IMR-90 (cell line): ENCODE measurements at regions not wholly inside any gene's neighbourhood (a gene's known extent, or its start where the extent isn't known, plus 50 kb on each side); places are given as distances from the start of the nearest gene placed in this dataset.

ENCODE experiments used
- ATAC-seq: fragments of 200-7000 bp; cut with Tn5 transposase; 2 replicates; pipeline ENCODE4 v1.9.1; 2020; ENCODE audit warnings: low read depth, mild to moderate bottlenecking, moderate library complexity
- BruUV-seq: library from RNA; stranded (reverse); fragments of 400-500 nt; replicated peaks from 2 replicates; lab custom pipeline; 2021; lab: Mats Ljungman, UMichigan
- CTCF ChIA-PET: fragments of 300-600 bp; formaldehyde crosslinking; extraction: SDS; loops from one replicate; lab custom pipeline; 2021; ENCODE audit warnings: antibody characterized with exemption; lab: Yijun Ruan, JAX
- POLR2A ChIA-PET: fragments of 300-600 bp; sonication (Branson Sonifier 250); formaldehyde crosslinking; loops from one replicate; lab custom pipeline; 2022; ENCODE audit warnings: antibody characterized with exemption; ENCODE audit not compliant: unreplicated experiment; lab: Charles Lee
- DNase-seq: peaks from one replicate; pipeline ENCODE4 v3.0.0; 2013
- H2AFZ ChIP-seq: replicated peaks from 2 replicates; pipeline ENCODE3; 2013; ENCODE audit warnings: low read length, mild to moderate bottlenecking; ENCODE audit not compliant: poor library complexity
- H2AK5ac ChIP-seq: 2 replicates; pipeline ENCODE4 v1.6.1; 2013; ENCODE audit warnings: low read depth, low read length, inconsistent platforms
- H2AK9ac ChIP-seq: replicated peaks from 2 replicates; pipeline ENCODE3; 2013; ENCODE audit warnings: mild to moderate bottlenecking, low read depth, low read length, moderate library complexity; ENCODE audit not compliant: poor library complexity
- H2BK120ac ChIP-seq: 2 replicates; pipeline ENCODE4 v1.6.1; 2013; ENCODE audit warnings: low read depth, low read length, inconsistent platforms
- H2BK15ac ChIP-seq: 3 replicates; pipeline ENCODE4 v1.6.1; 2013; ENCODE audit warnings: low read depth, low read length, inconsistent platforms
- H2BK20ac ChIP-seq: 2 replicates; pipeline ENCODE4 v1.6.1; 2013; ENCODE audit warnings: low read depth, mild to moderate bottlenecking, inconsistent platforms, low read length, moderate library complexity
- H2BK5ac ChIP-seq: 2 replicates; pipeline ENCODE4 v1.6.1; 2013; ENCODE audit warnings: mild to moderate bottlenecking, low read depth, low read length, inconsistent platforms; ENCODE audit not compliant: poor library complexity, severe bottlenecking
- H3K14ac ChIP-seq: replicated peaks from 2 replicates; pipeline ENCODE4 v1.6.1; 2013; ENCODE audit warnings: low read depth, low read length, inconsistent platforms
- H3K18ac ChIP-seq: 2 replicates; pipeline ENCODE4 v1.6.1; 2013; ENCODE audit warnings: low read depth, low read length, control low read depth
- H3K23ac ChIP-seq: 2 replicates; pipeline ENCODE4 v1.6.1; 2013; ENCODE audit warnings: low read depth, low read length, inconsistent platforms
- H3K27ac ChIP-seq: 2 replicates; pipeline ENCODE4 v1.5.1; 2013; ENCODE audit warnings: mild to moderate bottlenecking, control low read depth, low read length; ENCODE audit not compliant: insufficient read depth
- H3K27me3 ChIP-seq: 2 replicates; pipeline ENCODE4 v1.6.1; 2013; ENCODE audit warnings: low read length; ENCODE audit not compliant: control insufficient read depth, insufficient read depth
- H3K36me3 ChIP-seq: 2 replicates; pipeline ENCODE4 v1.6.1; 2013; ENCODE audit warnings: low read length, mixed read lengths; ENCODE audit not compliant: control insufficient read depth, insufficient read depth
- H3K4ac ChIP-seq: 2 replicates; pipeline ENCODE4 v1.6.1; 2013; ENCODE audit warnings: low read depth, low read length, inconsistent platforms
- H3K4me1 ChIP-seq: 2 replicates; pipeline ENCODE4 v1.6.1; 2013; ENCODE audit warnings: low read length, mixed read lengths; ENCODE audit not compliant: control insufficient read depth, insufficient read depth
- H3K4me2 ChIP-seq: 2 replicates; pipeline ENCODE4 v1.6.1; 2013; ENCODE audit warnings: low read depth, mild to moderate bottlenecking, control low read depth, low read length, moderate library complexity
- H3K4me3 ChIP-seq: 2 replicates; pipeline ENCODE4 v1.5.1; 2013; ENCODE audit warnings: low read depth, mild to moderate bottlenecking, control low read depth, low read length, moderate library complexity; ENCODE audit not compliant: insufficient read depth
- H3K56ac ChIP-seq: 2 replicates; pipeline ENCODE4 v1.6.1; 2013; ENCODE audit warnings: low read length, inconsistent platforms; ENCODE audit not compliant: insufficient read depth; ENCODE audit errors: extremely low read depth
- H3K79me1 ChIP-seq, 2 experiments: 2 replicates each; pipeline ENCODE4 v1.6.1; 2013; ENCODE audit warnings: low read length in 2 of 2, inconsistent platforms in 1 of 2, low read depth in 1 of 2
- H3K9ac ChIP-seq: 2 replicates; pipeline ENCODE4 v1.6.1; 2013; ENCODE audit warnings: low read depth, low read length, control low read depth
- H3K9me1 ChIP-seq: 2 replicates; pipeline ENCODE4 v1.6.1; 2013; ENCODE audit warnings: low read length, inconsistent platforms; ENCODE audit not compliant: insufficient read depth
- H3K9me3 ChIP-seq: 2 replicates; pipeline ENCODE4 v1.6.1; 2013; ENCODE audit warnings: low read length; ENCODE audit not compliant: control insufficient read depth, insufficient read depth
- H4K20me1 ChIP-seq: 2 replicates; pipeline ENCODE4 v1.6.1; 2013; ENCODE audit warnings: low read length, inconsistent platforms; ENCODE audit not compliant: insufficient read depth
- H4K5ac ChIP-seq: 2 replicates; pipeline ENCODE4 v1.6.1; 2013; ENCODE audit warnings: mild to moderate bottlenecking, low read depth, low read length, control low read depth
- H4K8ac ChIP-seq, 2 experiments: 2 replicates each; pipeline ENCODE4 v1.6.1; 2013; ENCODE audit warnings: low read depth in 2 of 2, low read length in 2 of 2, control low read depth in 1 of 2, inconsistent platforms in 1 of 2
- H4K91ac ChIP-seq: 2 replicates; pipeline ENCODE4 v1.6.1; 2013; ENCODE audit warnings: low read depth, low read length, inconsistent platforms; ENCODE audit not compliant: insufficient read depth
- CHD1 ChIP-seq: IDR thresholded peaks from 2 replicates; pipeline ENCODE4 v1.6.1; 2012; ENCODE audit warnings: low read depth, low read length, improper control_type of control experiment
- MAZ ChIP-seq: IDR thresholded peaks from 2 replicates; pipeline ENCODE4 v1.6.1; 2012; ENCODE audit warnings: low read depth, mild to moderate bottlenecking, low read length, improper control_type of control experiment, moderate library complexity, borderline replicate concordance
- MXI1 ChIP-seq: IDR thresholded peaks from 2 replicates; pipeline ENCODE4 v1.6.1; 2012; ENCODE audit warnings: low read depth, mild to moderate bottlenecking, low read length, moderate library complexity, borderline replicate concordance
- POLR2A ChIP-seq: IDR thresholded peaks from 2 replicates; pipeline ENCODE4 v1.6.1; 2012; ENCODE audit warnings: mild to moderate bottlenecking, low read depth, low read length
- RCOR1 ChIP-seq: IDR thresholded peaks from 2 replicates; pipeline ENCODE4 v1.6.1; 2012; ENCODE audit warnings: mild to moderate bottlenecking, low read length, improper control_type of control experiment; ENCODE audit not compliant: insufficient replicate concordance
- RFX5 ChIP-seq: IDR thresholded peaks from 2 replicates; pipeline ENCODE4 v1.8.0; 2012; ENCODE audit warnings: low read depth, mild to moderate bottlenecking, low read length, moderate library complexity
- USF2 ChIP-seq: fragments of 150-350 bp; IDR thresholded peaks from 2 replicates; pipeline ENCODE4 v1.6.1; 2017; ENCODE audit warnings: mild to moderate bottlenecking, antibody characterized with exemption, low read length, low read depth
- WGBS, 2 experiments: methylation state at CpG; one replicate each; pipeline versions ENCODE4 v1.1.5 to v1.1.7; 2013; ENCODE audit warnings: missing lambda C conversion rate in 2 of 2; ENCODE audit not compliant: insufficient read length in 1 of 2; ENCODE audit errors: extremely low coverage in 2 of 2; 5-methylcytosine and 5-hydroxymethylcytosine counted together
- dilution Hi-C: fragments of 300-500 bp; cut with HindIII; formaldehyde crosslinking; loops from one replicate; pipeline ENCODE4 v1.14.3; 2018; ENCODE audit warnings: low sequenced_read_pairs; ENCODE audit not compliant: unreplicated experiment
- in situ Hi-C: fragments of 300-500 bp; cut with MboI; formaldehyde crosslinking; loops from 3 replicates; pipeline ENCODE4 v1.14.3; 2019; ENCODE audit warnings: low sequenced_read_pairs, inconsistent platforms, mixed read lengths
- intact Hi-C: fragments of 100-400 bp; cut with micrococcal nuclease; formaldehyde crosslinking; loops from 2 replicates; pipeline ENCODE4 v1.10.0; 2022

GRCh38 chr17:77708049-77708448, 250.5 kb upstream of the TNRC6C start:
- no peak overlapping the region for H2BK15ac ChIP-seq
- H3K23ac ChIP-seq = no peak overlapping the region
- ATAC-seq = no peak
- peaks cover 14% of the 10 kb centered on the region for H3K9me3 ChIP-seq
- BruUV-seq = no TSS peak
- H4K8ac ChIP-seq = no peak overlapping the region
- no peak overlapping the region for H3K4me3 ChIP-seq
- H2BK5ac ChIP-seq = no peak overlapping the region
- H2BK120ac ChIP-seq = no peak overlapping the region
- no peak overlapping the region for H3K9ac ChIP-seq
- H3K4me2 ChIP-seq = no peak overlapping the region
- H3K27ac ChIP-seq = no peak overlapping the region
- TF ChIP-seq CHD1 = no peak
- TF ChIP-seq USF2 = no peak
- TF ChIP-seq RFX5 = no peak
- TF ChIP-seq MAZ = no peak
- no peak for TF ChIP-seq POLR2A
- no peak for TF ChIP-seq RCOR1
- TF ChIP-seq MXI1 = no peak
- H4K5ac ChIP-seq = no peak overlapping the region
- H4K91ac ChIP-seq = no peak overlapping the region
- no CpG with 5 or more reads among the region's 4 CpGs for WGBS, 2 experiments
- H2AK9ac ChIP-seq = no peak overlapping the region
- H3K79me1 ChIP-seq = no peaks in the 10 kb centered on the region
- intact Hi-C loops (no loop called here), dilution Hi-C loops (no loop called here), in situ Hi-C loops (no loop called here)
- no peak for DNase-seq
- no peak overlapping the region for H3K56ac ChIP-seq
- no peak overlapping the region for H3K18ac ChIP-seq
- H2AK5ac ChIP-seq = no peak overlapping the region
- no peak overlapping the region for H3K4ac ChIP-seq
- H2AFZ ChIP-seq = no peak overlapping the region
- H4K20me1 ChIP-seq = no peaks in the 10 kb centered on the region
- H3K4me1 ChIP-seq = no peaks in the 10 kb centered on the region
- no peaks in the 10 kb centered on the region for H3K36me3 ChIP-seq
- H2BK20ac ChIP-seq = no peak overlapping the region
- CTCF ChIA-PET = no interaction called here
- H3K14ac ChIP-seq = no peak overlapping the region
- H3K9me1 ChIP-seq = no peaks in the 10 kb centered on the region
- POLR2A ChIA-PET = no interaction called here
- H3K27me3 ChIP-seq = peaks cover 7% of the 10 kb centered on the region
